ENCODE measurements at regions not wholly inside any gene's neighbourhood (a gene's known extent, or its start where the extent isn't known, plus 50 kb on each side); places are given as distances from the start of the nearest gene placed in this dataset.
"Not testable (repeated sequence)": the region's sequence is repeated elsewhere in the genome, so short reads cannot be mapped to it uniquely, and the experiment has no call there.

GRCh38 chr21:34280959-34281358 lies 82.8 kb upstream of the KCNE2 start:
- in situ Hi-C loops (cut with MboI; ENCODE audit: low sequenced_read_pairs in 4 of 4) (no loop called here), intact Hi-C loops (cut with DNase I; ENCODE audit: low total_unique reads) (no loop called here)
- no peaks in the 10 kb centered on the region for H3K27me3 ChIP-seq
- H3K4me1 ChIP-seq, result no peaks in the 10 kb centered on the region
- H3K9me3 ChIP-seq, result no peaks in the 10 kb centered on the region
- no peaks in the 10 kb centered on the region for H3K36me3 ChIP-seq
- H3K4me3 ChIP-seq, result no peak overlapping the region
- TF ChIP-seq POLR2A (IDR thresholded peaks at IDR 0.05), result no peak
- TF ChIP-seq, protein P1, sequence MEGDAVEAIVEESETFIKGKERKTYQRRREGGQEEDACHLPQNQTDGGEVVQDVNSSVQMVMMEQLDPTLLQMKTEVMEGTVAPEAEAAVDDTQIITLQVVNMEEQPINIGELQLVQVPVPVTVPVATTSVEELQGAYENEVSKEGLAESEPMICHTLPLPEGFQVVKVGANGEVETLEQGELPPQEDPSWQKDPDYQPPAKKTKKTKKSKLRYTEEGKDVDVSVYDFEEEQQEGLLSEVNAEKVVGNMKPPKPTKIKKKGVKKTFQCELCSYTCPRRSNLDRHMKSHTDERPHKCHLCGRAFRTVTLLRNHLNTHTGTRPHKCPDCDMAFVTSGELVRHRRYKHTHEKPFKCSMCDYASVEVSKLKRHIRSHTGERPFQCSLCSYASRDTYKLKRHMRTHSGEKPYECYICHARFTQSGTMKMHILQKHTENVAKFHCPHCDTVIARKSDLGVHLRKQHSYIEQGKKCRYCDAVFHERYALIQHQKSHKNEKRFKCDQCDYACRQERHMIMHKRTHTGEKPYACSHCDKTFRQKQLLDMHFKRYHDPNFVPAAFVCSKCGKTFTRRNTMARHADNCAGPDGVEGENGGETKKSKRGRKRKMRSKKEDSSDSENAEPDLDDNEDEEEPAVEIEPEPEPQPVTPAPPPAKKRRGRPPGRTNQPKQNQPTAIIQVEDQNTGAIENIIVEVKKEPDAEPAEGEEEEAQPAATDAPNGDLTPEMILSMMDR (IDR thresholded peaks at IDR 0.05 in 4 of 5, conservative IDR thresholded peaks at IDR 0.05 in 1 of 5), result no peak
- no peak for ATAC-seq
- no peak overlapping the region for H3K27ac ChIP-seq
- DNase-seq, result no peak

DNA sequence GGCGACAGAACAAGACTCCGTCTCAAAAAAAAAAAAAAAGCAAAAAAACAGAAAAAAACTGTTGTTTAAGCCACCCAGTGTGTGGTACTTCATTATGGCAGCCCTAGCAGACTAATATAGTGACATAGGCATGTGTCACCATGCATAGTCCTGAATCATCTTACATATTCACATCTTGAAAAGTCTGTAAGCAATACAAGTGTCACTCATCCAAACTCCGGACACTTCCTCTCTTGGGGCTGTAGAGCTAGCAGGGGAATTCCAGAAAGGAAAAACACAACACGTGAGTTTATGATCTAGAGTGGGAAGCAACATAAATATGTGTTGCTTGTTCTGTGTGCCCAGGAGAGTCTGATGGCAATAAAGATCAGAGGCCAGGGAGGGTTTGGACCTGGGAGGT lies 81.6 kb upstream of the KCNE2 start:
- Histone ChIP-seq H3K27me3 (no peaks in the 10 kb centered on the region), H3K9me3 (no peaks in the 10 kb centered on the region), H3K36me3 (no peaks in the 10 kb centered on the region), H3K27ac (no peak overlapping the region), H3K4me3 (no peak overlapping the region), H3K4me1 (no peaks in the 10 kb centered on the region)
- DNase-seq (no peak), ATAC-seq (no peak)
- TF ChIP-seq POLR2A (IDR thresholded peaks at IDR 0.05), result no peak
- TF ChIP-seq, protein P1 (IDR thresholded peaks at IDR 0.05 in 4 of 5, conservative IDR thresholded peaks at IDR 0.05 in 1 of 5), result no peak
- intact Hi-C loops (cut with DNase I; ENCODE audit: low total_unique reads), result no loop called here
- in situ Hi-C loops (cut with MboI; ENCODE audit: low sequenced_read_pairs in 4 of 4), result no loop called here

GRCh38 chr21:34284666-34285065 lies 79.1 kb upstream of the KCNE2 start:
- ATAC-seq (no peak), DNase-seq (no peak)
- H3K27me3 ChIP-seq, result no peaks in the 10 kb centered on the region
- in situ Hi-C loops (cut with MboI; ENCODE audit: low sequenced_read_pairs in 4 of 4) (no loop called here), intact Hi-C loops (cut with DNase I; ENCODE audit: low total_unique reads) (no loop called here)
- H3K27ac ChIP-seq, result no peak overlapping the region
- TF ChIP-seq, protein P1 (IDR thresholded peaks at IDR 0.05 in 4 of 5, conservative IDR thresholded peaks at IDR 0.05 in 1 of 5), result no peak
- TF ChIP-seq POLR2A (IDR thresholded peaks at IDR 0.05), result no peak
- H3K9me3 ChIP-seq, result no peaks in the 10 kb centered on the region
- H3K36me3 ChIP-seq, result no peaks in the 10 kb centered on the region
- no peaks in the 10 kb centered on the region for H3K4me1 ChIP-seq
- H3K4me3 ChIP-seq, result no peak overlapping the region

GRCh38 chr21:34288042-34288441 lies 75.8 kb upstream of the KCNE2 start:
- H3K27ac ChIP-seq; intact Hi-C loops (cut with DNase I; ENCODE audit: low total_unique reads); H3K36me3 ChIP-seq; ATAC-seq; DNase-seq; H3K27me3 ChIP-seq; H3K4me3 ChIP-seq; H3K4me1 ChIP-seq; H3K9me3 ChIP-seq; in situ Hi-C loops (cut with MboI; ENCODE audit: low sequenced_read_pairs in 4 of 4): not testable (repeated sequence)

GRCh38 chr21:34289856-34290255 lies 74.0 kb upstream of the KCNE2 start:
- Histone ChIP-seq H3K4me3 (no peak overlapping the region), H3K36me3 (no peaks in the 10 kb centered on the region), H3K27ac (no peak overlapping the region), H3K27me3 (no peaks in the 10 kb centered on the region), H3K4me1 (no peaks in the 10 kb centered on the region), H3K9me3 (no peaks in the 10 kb centered on the region)
- intact Hi-C loops (cut with DNase I; ENCODE audit: low total_unique reads), result no loop called here
- DNase-seq, result no peak
- in situ Hi-C loops (cut with MboI; ENCODE audit: low sequenced_read_pairs in 4 of 4), result no loop called here
- no peak for TF ChIP-seq POLR2A (IDR thresholded peaks at IDR 0.05)
- TF ChIP-seq, protein P1 (IDR thresholded peaks at IDR 0.05 in 4 of 5, conservative IDR thresholded peaks at IDR 0.05 in 1 of 5), result no peak
- no peak for ATAC-seq

All from gastrocnemius medialis (tissue), 4 donors.